Activated naive CD8-positive, alpha-beta T cell treated with anti-CD3 and anti-CD28 coated beads, Interleukin-2, amount 10 ng/mL, durations not matched to agents 7 days and 5 days (primary cell): ENCODE measurements at regions not wholly inside any gene's neighbourhood (a gene's known extent, or its start where the extent isn't known, plus 50 kb on each side); places are given as distances from the start of the nearest gene placed in this dataset.

Experiments used
- ATAC-seq: fragments of 150-1000 bp; cut with Tn5 transposase; one replicate; pipeline ENCODE4 v1.10.0; 2021; ENCODE audit warnings: low read depth, moderate library complexity
- POLR2A ChIA-PET: fragments of 350-600 bp; sonication (Branson Sonifier 250); formaldehyde crosslinking; loops from one replicate; lab custom pipeline; 2021; ENCODE audit warnings: antibody characterized with exemption; lab: Charles Lee
- DNase-seq: peaks from one replicate; pipeline ENCODE4 v3.0.0; 2021
- H3K27ac Mint-ChIP-seq: one replicate; pipeline ENCODE4 v1.8.0; 2022; ENCODE audit warnings: mild to moderate bottlenecking, mixed read lengths
- H3K27me3 Mint-ChIP-seq: one replicate; pipeline ENCODE4 v1.8.0; 2022; ENCODE audit warnings: mild to moderate bottlenecking, moderate library complexity, mixed read lengths
- H3K36me3 Mint-ChIP-seq: one replicate; pipeline ENCODE4 v1.8.0; 2021; ENCODE audit warnings: mild to moderate bottlenecking, mixed read lengths
- H3K4me1 Mint-ChIP-seq: one replicate; pipeline ENCODE4 v1.8.0; 2021; ENCODE audit warnings: mixed read lengths
- H3K4me3 Mint-ChIP-seq: one replicate; pipeline ENCODE4 v1.8.0; 2022; ENCODE audit warnings: mild to moderate bottlenecking, moderate library complexity, mixed read lengths
- H3K9me3 Mint-ChIP-seq: one replicate; pipeline ENCODE4 v1.8.0; 2021; ENCODE audit warnings: mixed read lengths

GRCh38 chr3:70861234-70861633 is 548.8 kb upstream of the MDFIC2 start:
- Mint-ChIP-seq H3K4me1 (peaks cover 4% of the 10 kb centered on the region), H3K27me3 (peaks cover 2% of the 10 kb centered on the region), H3K9me3 (peaks cover 2% of the 10 kb centered on the region), H3K4me3 (no peak overlapping the region), H3K36me3 (no peaks in the 10 kb centered on the region), H3K27ac (no peak overlapping the region)
- ATAC-seq = no peak
- DNase-seq = no peak
- POLR2A ChIA-PET = no interaction called here

DNA sequence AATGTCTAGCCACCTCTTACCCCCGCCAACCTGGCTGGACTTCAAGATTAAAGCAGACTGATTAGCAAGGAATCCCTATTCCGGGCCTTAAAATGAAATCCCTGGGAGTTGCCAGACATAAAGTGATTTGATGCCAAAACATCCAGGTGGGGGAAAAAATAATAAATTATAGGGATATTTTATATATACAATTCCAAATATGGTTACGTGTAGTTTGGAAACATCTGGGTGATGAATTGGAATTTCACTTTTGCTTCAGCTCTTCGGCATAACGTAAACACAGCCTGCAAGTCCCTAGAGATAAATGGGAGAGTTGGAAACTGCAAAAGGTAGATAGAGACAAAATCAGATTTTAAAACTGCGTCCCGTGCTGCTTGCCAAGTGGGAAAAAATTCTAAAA is 545.5 kb upstream of the MDFIC2 start:
- DNase-seq (no peak), ATAC-seq (no peak)
- Mint-ChIP-seq H3K27me3 (peaks cover 2% of the 10 kb centered on the region), H3K4me1 (peaks cover 9% of the 10 kb centered on the region), H3K9me3 (no peaks in the 10 kb centered on the region), H3K27ac (no peak overlapping the region), H3K36me3 (no peaks in the 10 kb centered on the region), H3K4me3 (no peak overlapping the region)
- POLR2A ChIA-PET = no interaction called here

- Mint-ChIP-seq H3K36me3 (no peaks in the 10 kb centered on the region), H3K27ac (no peak overlapping the region), H3K27me3 (no peaks in the 10 kb centered on the region), H3K4me1 (peaks cover 9% of the 10 kb centered on the region), H3K4me3 (no peak overlapping the region), H3K9me3 (no peaks in the 10 kb centered on the region)
- DNase-seq = no peak
- ATAC-seq = no peak
- POLR2A ChIA-PET = interaction anchor here (0.7 kb wide), 1 partner anchor 379 kb away, joined by 4 read pairs; no protein-coding TSS in a partner anchor
These were observed 544.1 kb upstream of the MDFIC2 start for GRCh38 chr3:70856414-70857162.

GRCh38 chr3:70855149-70855548 is 542.7 kb upstream of the MDFIC2 start:
- peaks cover 9% of the 10 kb centered on the region for H3K4me1 Mint-ChIP-seq
- H3K9me3 Mint-ChIP-seq = no peaks in the 10 kb centered on the region

GRCh38 chr3:70854108-70854507 is 541.7 kb upstream of the MDFIC2 start:
- POLR2A ChIA-PET = no interaction called here
- no peaks in the 10 kb centered on the region for H3K9me3 Mint-ChIP-seq
- no peaks in the 10 kb centered on the region for H3K27me3 Mint-ChIP-seq
- peaks cover 9% of the 10 kb centered on the region for H3K4me1 Mint-ChIP-seq
- no peak overlapping the region for H3K27ac Mint-ChIP-seq
- DNase-seq = no peak
- H3K4me3 Mint-ChIP-seq = no peak overlapping the region
- ATAC-seq = no peak
- H3K36me3 Mint-ChIP-seq = no peaks in the 10 kb centered on the region

More at GRCh38 chr3:70855149-70855548, 542.7 kb upstream of the MDFIC2 start:
- Mint-ChIP-seq H3K27me3 (no peaks in the 10 kb centered on the region), H3K36me3 (no peaks in the 10 kb centered on the region), H3K4me3 (no peak overlapping the region), H3K27ac (no peak overlapping the region)
- ATAC-seq = no peak
- POLR2A ChIA-PET = interaction anchor here (0.6 kb wide), 1 partner anchor 1432 kb away, joined by 3 read pairs; no protein-coding TSS in a partner anchor
- no peak for DNase-seq

DNA sequence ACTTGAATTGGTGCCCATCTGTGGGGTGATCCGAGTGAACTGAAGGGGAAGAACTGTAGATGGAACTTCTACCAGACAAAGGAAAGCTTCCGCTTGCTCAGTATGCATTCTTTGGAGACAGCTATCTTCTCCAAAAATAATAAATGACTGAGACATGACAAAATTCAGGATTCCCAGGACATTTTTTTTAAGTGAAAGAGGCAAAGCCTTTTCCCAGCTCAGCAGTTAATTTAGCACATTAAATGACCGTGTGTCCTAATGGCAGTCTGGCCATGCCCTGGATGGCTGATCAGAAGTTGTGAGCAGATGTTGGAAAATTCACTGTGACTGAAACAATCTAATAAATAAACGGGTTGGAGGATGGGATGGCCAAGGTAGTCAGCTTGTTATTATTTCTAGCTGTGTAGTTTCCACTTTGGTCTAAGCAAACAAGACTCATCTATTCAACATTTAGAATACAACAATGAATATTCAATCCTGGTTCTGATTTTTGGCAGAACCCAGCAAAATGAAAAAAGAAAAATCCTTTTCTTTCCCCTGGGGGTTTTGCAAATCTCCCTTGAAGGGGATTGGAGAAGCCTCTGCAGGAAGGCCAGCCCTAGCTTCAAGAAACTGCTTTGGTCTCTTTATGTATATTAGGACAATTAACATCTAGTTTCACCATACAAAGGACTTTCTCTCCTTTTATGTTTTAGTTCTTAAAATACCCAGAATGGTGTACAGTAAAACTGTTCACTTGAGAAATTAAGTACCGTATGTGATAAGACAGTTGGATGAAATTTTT is 540.9 kb upstream of the MDFIC2 start:
- no peak for DNase-seq
- H3K4me3 Mint-ChIP-seq = no peak overlapping the region
- H3K27me3 Mint-ChIP-seq = peaks cover 4% of the 10 kb centered on the region
- no peaks in the 10 kb centered on the region for H3K9me3 Mint-ChIP-seq
- POLR2A ChIA-PET = no interaction called here
- ATAC-seq = no peak
- H3K27ac Mint-ChIP-seq = no peak overlapping the region
- H3K4me1 Mint-ChIP-seq = peaks cover 9% of the 10 kb centered on the region
- no peaks in the 10 kb centered on the region for H3K36me3 Mint-ChIP-seq

DNA sequence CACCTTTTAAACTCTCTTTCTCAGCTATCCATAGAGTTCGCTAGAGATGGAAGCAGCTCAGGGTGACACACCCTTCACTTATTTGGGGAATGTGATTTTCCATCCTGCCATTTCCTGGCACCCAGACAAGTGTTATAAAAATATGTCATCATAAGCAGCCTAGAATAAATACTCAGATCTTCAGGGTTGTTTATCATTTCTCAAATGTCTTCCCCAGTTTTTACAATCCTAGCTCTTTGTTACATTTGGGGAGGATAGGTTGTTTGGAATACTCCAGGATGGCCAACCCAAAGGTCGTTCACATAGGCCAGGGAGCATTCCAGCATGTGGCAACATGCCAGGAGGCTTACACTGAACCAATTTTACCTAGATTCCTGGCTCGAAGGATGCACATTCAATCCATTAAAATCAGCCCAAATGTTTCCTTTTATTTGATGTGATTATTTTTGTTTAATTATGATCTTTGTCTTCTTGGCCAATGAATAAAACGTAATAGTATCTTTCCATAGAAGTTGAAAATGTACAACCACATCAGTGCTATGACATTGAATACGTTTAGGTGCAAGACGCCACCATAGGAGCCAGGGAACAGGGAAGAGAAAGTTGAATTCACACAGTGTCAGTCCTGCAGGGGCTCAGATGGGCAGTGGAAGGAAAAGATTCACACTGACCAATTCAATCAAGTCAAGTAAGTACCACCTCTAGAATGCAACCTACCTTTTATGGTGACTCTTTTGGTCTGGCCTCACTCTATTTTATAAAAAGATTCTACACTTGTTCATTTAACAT is 537.7 kb upstream of the MDFIC2 start:
- POLR2A ChIA-PET = no interaction called here
- no peak for ATAC-seq
- Mint-ChIP-seq H3K36me3 (no peaks in the 10 kb centered on the region), H3K4me3 (no peak overlapping the region), H3K9me3 (no peaks in the 10 kb centered on the region), H3K27ac (no peak overlapping the region), H3K27me3 (peaks cover 8% of the 10 kb centered on the region), H3K4me1 (peaks cover 5% of the 10 kb centered on the region)
- no peak for DNase-seq

DNA sequence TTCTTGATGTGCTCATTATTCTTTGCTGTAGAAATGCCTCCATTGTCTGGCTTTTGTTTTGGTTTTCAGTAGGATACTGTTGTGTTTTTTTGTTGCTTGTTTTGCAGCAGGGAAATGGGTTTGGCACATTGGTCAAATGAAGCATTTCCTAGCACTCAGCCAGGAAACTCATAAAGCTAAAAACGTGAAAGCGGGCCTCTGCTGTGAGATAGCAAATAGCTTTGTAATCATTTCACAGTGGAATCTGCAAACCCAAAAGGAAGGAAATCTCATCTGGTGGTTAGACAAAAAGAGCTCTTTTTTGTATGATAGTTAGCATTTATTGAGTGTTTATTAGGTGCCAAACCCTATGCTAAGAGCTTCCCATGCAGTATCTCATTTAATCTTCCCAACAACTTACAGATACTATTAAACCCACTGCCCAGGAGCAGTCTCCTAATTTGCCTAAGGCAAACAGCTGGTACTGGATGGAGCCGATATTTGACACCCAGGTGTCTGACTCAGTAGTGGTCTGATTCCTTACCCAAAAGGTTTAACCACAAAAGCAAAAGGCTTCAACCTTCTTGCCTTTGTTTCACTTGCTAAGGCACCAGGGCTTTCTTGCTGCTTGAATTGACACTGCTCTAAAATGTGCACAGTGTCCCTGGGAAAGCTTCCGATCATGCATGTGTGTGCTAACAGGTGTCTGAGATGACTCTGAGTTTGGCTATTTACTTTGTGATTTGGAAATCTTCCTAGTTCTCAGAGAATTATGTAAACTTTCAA is 527.9 kb upstream of the MDFIC2 start:
- H3K4me3 Mint-ChIP-seq = peak overlapping the region; percentile 11
- DNase-seq (no peak), ATAC-seq (peak; percentile 36)
- no peaks in the 10 kb centered on the region for H3K36me3 Mint-ChIP-seq
- POLR2A ChIA-PET = no interaction called here
- no peaks in the 10 kb centered on the region for H3K9me3 Mint-ChIP-seq
- H3K27me3 Mint-ChIP-seq = peaks cover 2% of the 10 kb centered on the region
- H3K27ac Mint-ChIP-seq = no peak overlapping the region
- H3K4me1 Mint-ChIP-seq = peaks cover 10% of the 10 kb centered on the region

DNA sequence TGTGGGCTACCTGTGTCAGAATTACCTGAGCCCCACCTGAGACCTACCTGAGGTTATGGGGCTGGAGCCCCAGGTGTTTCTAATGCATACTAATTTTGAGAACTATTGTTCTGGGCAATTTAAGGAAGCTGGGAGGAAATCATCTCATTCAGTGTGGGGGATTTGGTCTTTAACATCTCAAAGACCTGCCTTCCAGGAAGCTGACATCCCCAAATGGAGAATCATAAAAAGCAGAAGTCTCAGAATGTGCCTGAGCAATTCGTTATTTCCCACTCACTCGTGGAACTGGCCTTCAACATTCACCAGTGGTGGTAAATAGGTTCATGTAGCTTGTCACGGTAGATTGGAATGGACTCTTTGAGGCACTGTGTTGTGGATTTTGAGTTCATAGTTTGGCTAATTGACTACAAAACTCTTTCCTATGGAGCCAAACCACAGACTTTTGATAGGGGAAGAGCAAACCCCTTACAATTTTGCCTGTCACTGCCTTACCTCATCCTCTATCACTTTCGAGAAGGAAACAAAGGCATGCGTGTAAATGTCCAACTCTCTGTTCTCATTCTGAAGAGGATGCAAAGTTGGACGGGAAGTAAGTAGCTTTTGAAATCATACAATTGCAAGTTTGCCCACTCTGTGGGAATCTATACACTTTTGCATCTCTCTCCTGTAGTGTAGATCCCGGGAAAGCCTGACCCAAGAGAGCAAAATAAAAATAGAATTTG is 521.0 kb upstream of the MDFIC2 start:
- Mint-ChIP-seq H3K27me3 (peaks cover 4% of the 10 kb centered on the region), H3K9me3 (no peaks in the 10 kb centered on the region), H3K4me1 (peaks cover 1% of the 10 kb centered on the region), H3K4me3 (no peak overlapping the region), H3K36me3 (no peaks in the 10 kb centered on the region), H3K27ac (no peak overlapping the region)
- DNase-seq (no peak), ATAC-seq (no peak)
- POLR2A ChIA-PET = no interaction called here

DNA sequence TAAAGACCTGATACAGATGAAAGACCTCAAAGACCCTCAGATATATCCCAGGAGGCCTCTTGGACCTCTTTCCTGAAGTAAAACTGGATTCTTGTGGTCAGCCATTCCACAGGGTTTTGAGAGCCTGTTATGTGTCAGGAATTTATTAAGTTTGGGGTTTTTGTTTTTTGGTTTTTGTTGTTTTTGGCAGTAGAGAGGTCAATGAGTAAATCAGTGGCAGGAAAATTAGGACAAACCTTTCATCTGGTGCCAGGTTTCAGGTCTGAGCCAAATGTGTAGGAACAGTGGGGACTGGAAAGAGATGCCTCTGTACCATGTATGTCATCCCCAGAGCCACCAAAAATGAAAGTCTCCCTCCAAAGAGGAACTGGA is 520.4 kb upstream of the MDFIC2 start:
- Mint-ChIP-seq H3K36me3 (no peaks in the 10 kb centered on the region), H3K9me3 (no peaks in the 10 kb centered on the region), H3K4me3 (no peak overlapping the region), H3K27me3 (peaks cover 4% of the 10 kb centered on the region), H3K27ac (no peak overlapping the region), H3K4me1 (peaks cover 1% of the 10 kb centered on the region)
- POLR2A ChIA-PET = no interaction called here
- ATAC-seq (no peak), DNase-seq (no peak)

- POLR2A ChIA-PET = no interaction called here
- DNase-seq = no peak
- H3K9me3 Mint-ChIP-seq = no peaks in the 10 kb centered on the region
These were observed 519.8 kb upstream of the MDFIC2 start for GRCh38 chr3:70832089-70832833.

GRCh38 chr3:70829092-70829491 is 516.7 kb upstream of the MDFIC2 start:
- no peak for ATAC-seq
- no peak for DNase-seq
- Mint-ChIP-seq H3K4me3 (no peak overlapping the region), H3K9me3 (no peaks in the 10 kb centered on the region), H3K4me1 (peaks cover 1% of the 10 kb centered on the region), H3K36me3 (no peaks in the 10 kb centered on the region), H3K27ac (no peak overlapping the region), H3K27me3 (peaks cover 4% of the 10 kb centered on the region)
- POLR2A ChIA-PET = no interaction called here

More at GRCh38 chr3:70832089-70832833, 519.8 kb upstream of the MDFIC2 start:
- Mint-ChIP-seq H3K27ac (no peak overlapping the region), H3K36me3 (no peaks in the 10 kb centered on the region), H3K27me3 (peaks cover 4% of the 10 kb centered on the region), H3K4me3 (no peak overlapping the region), H3K4me1 (peaks cover 1% of the 10 kb centered on the region)
- no peak for ATAC-seq
